Testis (tissue), 2 donors: ENCODE measurements at regions not wholly inside any gene's neighbourhood (a gene's known extent, or its start where the extent isn't known, plus 50 kb on each side); places are given as distances from the start of the nearest gene placed in this dataset.

Experiments
- POLR2A ChIP-seq: fragments of 450-650 bp; IDR thresholded peaks from one replicate; pipeline ENCODE4 v1.6.1; 2017; ENCODE audit warnings: antibody characterized with exemption, mild to moderate bottlenecking, moderate library complexity
- TF ChIP-seq, protein P1 (sequence below), 3 experiments: fragments of 450-650 bp in 2 of 3; fragments of 200-600 bp in 1 of 3; sonication (generic) in 1 of 3; IDR thresholded peaks; one replicate each; pipeline ENCODE4 v1.5.1; 2016 to 2019; ENCODE audit warnings: antibody characterized with exemption in 3 of 3, mild to moderate bottlenecking in 2 of 3, moderate library complexity in 1 of 3

DNA sequence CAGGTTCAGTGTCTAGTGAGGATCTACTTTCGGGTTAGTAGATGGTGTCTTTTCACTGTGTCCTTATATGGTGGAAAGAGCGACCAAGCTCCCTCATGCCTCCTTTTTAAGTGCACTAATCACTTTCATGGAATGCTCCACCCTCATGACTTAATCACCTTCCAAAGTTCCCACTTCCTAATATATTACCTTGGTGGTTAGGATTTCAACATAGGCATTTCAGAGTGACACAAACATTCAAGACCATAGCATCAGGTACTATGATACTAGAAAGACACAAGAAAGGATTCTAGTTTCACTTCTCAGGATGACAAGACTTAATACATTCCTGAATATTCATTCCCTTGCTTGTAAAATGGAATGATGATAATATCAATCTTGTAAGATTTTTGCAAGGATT lies 119.1 kb upstream of the FAM3C start:
- no peak for TF ChIP-seq POLR2A
- TF ChIP-seq, protein P1, sequence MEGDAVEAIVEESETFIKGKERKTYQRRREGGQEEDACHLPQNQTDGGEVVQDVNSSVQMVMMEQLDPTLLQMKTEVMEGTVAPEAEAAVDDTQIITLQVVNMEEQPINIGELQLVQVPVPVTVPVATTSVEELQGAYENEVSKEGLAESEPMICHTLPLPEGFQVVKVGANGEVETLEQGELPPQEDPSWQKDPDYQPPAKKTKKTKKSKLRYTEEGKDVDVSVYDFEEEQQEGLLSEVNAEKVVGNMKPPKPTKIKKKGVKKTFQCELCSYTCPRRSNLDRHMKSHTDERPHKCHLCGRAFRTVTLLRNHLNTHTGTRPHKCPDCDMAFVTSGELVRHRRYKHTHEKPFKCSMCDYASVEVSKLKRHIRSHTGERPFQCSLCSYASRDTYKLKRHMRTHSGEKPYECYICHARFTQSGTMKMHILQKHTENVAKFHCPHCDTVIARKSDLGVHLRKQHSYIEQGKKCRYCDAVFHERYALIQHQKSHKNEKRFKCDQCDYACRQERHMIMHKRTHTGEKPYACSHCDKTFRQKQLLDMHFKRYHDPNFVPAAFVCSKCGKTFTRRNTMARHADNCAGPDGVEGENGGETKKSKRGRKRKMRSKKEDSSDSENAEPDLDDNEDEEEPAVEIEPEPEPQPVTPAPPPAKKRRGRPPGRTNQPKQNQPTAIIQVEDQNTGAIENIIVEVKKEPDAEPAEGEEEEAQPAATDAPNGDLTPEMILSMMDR (IDR thresholded peaks at IDR 0.05) = no peak
